ENCODE measurements at regions not wholly inside any gene's neighbourhood (a gene's known extent, or its start where the extent isn't known, plus 50 kb on each side); places are given as distances from the start of the nearest gene placed in this dataset. TPM values are rescaled to one million over a fixed set of nuclear protein-coding genes. Genes with fewer than 3 reads are reported as not detected.

- ATAC-seq (no peak), DNase-seq (peak in 1 of 4 donors; percentile 19)
- H3K27ac ChIP-seq = no peak overlapping the region
- H3K36me3 ChIP-seq (replicated peaks in 1 of 2; ENCODE audit: insufficient read depth in 1 of 2, low read depth in 2 of 2) = no peaks in the 10 kb centered on the region
- no peaks in the 10 kb centered on the region for H3K4me1 ChIP-seq
- 53 to 75% methylated on average over 3 of the region's 3 CpGs for WGBS, 2 donors
- no peak overlapping the region for H3K4me3 ChIP-seq
- intact Hi-C loops (cut with DNase I) = no loop called here
- H3K27me3 ChIP-seq = no peaks in the 10 kb centered on the region
- no peaks in the 10 kb centered on the region for H3K9me3 ChIP-seq
- TF ChIP-seq, protein P1, sequence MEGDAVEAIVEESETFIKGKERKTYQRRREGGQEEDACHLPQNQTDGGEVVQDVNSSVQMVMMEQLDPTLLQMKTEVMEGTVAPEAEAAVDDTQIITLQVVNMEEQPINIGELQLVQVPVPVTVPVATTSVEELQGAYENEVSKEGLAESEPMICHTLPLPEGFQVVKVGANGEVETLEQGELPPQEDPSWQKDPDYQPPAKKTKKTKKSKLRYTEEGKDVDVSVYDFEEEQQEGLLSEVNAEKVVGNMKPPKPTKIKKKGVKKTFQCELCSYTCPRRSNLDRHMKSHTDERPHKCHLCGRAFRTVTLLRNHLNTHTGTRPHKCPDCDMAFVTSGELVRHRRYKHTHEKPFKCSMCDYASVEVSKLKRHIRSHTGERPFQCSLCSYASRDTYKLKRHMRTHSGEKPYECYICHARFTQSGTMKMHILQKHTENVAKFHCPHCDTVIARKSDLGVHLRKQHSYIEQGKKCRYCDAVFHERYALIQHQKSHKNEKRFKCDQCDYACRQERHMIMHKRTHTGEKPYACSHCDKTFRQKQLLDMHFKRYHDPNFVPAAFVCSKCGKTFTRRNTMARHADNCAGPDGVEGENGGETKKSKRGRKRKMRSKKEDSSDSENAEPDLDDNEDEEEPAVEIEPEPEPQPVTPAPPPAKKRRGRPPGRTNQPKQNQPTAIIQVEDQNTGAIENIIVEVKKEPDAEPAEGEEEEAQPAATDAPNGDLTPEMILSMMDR (IDR thresholded peaks at IDR 0.05) = no peak
- no peak for TF ChIP-seq POLR2A (IDR thresholded peaks at IDR 0.05)
Observed at GRCh38 chr2:181407171-181407570, 50.0 kb upstream of the ITGA4 start.

Small RNAs in the stretch of these regions (microRNA-seq; reads per million reads assigned to microRNA genes)
- gene MIR4437 (ENCODE audit: borderline number of aligned reads in 2 of 2, borderline replicate concordance in 2 of 2) = 0 reads per million in 2 donors

Small RNAs in the stretch of these regions (small RNA-seq; reads per million reads assigned to genes)
- not detected for gene MIR4437
